Tibial nerve (tissue), 4 donors: ENCODE measurements at regions not wholly inside any gene's neighbourhood (a gene's known extent, or its start where the extent isn't known, plus 50 kb on each side); places are given as distances from the start of the nearest gene placed in this dataset.
"Not testable (repeated sequence)": the region's sequence is repeated elsewhere in the genome, so short reads cannot be mapped to it uniquely, and the experiment has no call there.

Source experiments
- DNase-seq, 2 donors: peaks; one replicate each; pipeline ENCODE4 v3.0.0-alpha.2; 2019; ENCODE audit warnings: low spot score in 2 of 2
- H3K27ac ChIP-seq, 4 donors: fragments of 200-600 bp; sonication (generic) in 3 of 4; one replicate each; pipeline ENCODE4 v1.5.1; 2017 to 2019; ENCODE audit warnings: mild to moderate bottlenecking in 1 of 4
- H3K27me3 ChIP-seq, 2 donors: fragments of 200-600 bp; sonication (generic) in 1 of 2; one replicate each; pipeline versions ENCODE4 v1.5.1 to v1.6.0; 2017 to 2019
- H3K36me3 ChIP-seq, 3 donors: fragments of 200-600 bp; sonication (generic); one replicate each; pipeline ENCODE4 v1.5.1; 2018 to 2019
- H3K4me1 ChIP-seq, 4 donors: fragments of 200-600 bp; sonication (generic) in 3 of 4; one replicate each; pipeline ENCODE4 v1.5.1; 2017 to 2019
- H3K4me3 ChIP-seq, 4 donors: fragments of 200-600 bp; sonication (generic) in 3 of 4; one replicate each; pipeline ENCODE4 v1.5.1; 2017 to 2019; ENCODE audit warnings: mild to moderate bottlenecking in 1 of 4, moderate library complexity in 1 of 4
- H3K9me3 ChIP-seq, 4 donors: fragments of 200-600 bp; sonication (generic) in 3 of 4; one replicate each; pipeline ENCODE4 v1.5.1; 2017 to 2019
- EP300 ChIP-seq, 2 donors: sonication (generic); formaldehyde crosslinking; IDR thresholded peaks; one replicate each; pipeline ENCODE4 v1.6.1; 2017; ENCODE audit warnings: antibody characterized with exemption in 2 of 2, mild to moderate bottlenecking in 1 of 2
- POLR2A ChIP-seq, 2 donors: fragments of 450-650 bp; IDR thresholded peaks; one replicate each; pipeline ENCODE4 v1.6.1; 2017; ENCODE audit warnings: antibody characterized with exemption in 2 of 2, mild to moderate bottlenecking in 2 of 2, moderate library complexity in 2 of 2
- WGBS, 2 donors: methylation state at CpG; one replicate each; pipeline ENCODE4 v1.1.5; 2018; 5-methylcytosine and 5-hydroxymethylcytosine counted together
- TF ChIP-seq, protein P1 (sequence below), 5 experiments: fragments of 200-600 bp in 3 of 5; fragments of 450-650 bp in 2 of 5; sonication (generic) in 3 of 5; IDR thresholded peaks; one replicate each; pipeline ENCODE4 v1.5.1; 2016 to 2019; ENCODE audit warnings: antibody characterized with exemption in 5 of 5, mild to moderate bottlenecking in 3 of 5, moderate library complexity in 2 of 5

DNA sequence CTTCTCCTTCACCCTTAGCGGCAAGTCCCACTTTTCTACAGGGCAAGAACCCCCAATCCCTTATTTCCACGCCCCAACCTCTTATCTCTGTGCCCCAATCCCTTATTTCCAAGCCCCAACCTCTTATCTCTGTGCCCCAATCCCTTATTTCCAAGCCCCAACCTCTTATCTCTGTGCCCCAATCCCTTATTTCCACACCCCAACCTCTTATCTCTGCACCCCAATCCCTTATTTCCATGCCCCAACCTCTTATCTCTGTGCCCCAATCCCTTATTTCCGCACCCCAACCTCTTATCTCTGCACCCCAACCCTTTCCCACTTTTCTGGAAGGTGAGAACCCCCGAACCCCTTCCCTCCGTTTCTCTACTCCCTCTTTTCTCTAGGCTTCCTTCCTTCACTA, 116.1 kb upstream of the GJE1 start:
- 90% methylated on average over 5 of the region's 5 CpGs for WGBS, 2 donors
- H3K4me1 ChIP-seq, H3K27ac ChIP-seq, DNase-seq, H3K27me3 ChIP-seq, H3K36me3 ChIP-seq, H3K9me3 ChIP-seq, H3K4me3 ChIP-seq: not testable (repeated sequence)

GRCh38 chr6:142015463-142015862, 117.3 kb upstream of the GJE1 start:
- not testable (repeated sequence) for H3K4me3 ChIP-seq, H3K36me3 ChIP-seq, H3K9me3 ChIP-seq, H3K27ac ChIP-seq, H3K4me1 ChIP-seq, DNase-seq, H3K27me3 ChIP-seq
- WGBS, 2 donors, result 74 to 75% methylated on average over 2 of the region's 2 CpGs

GRCh38 chr6:142015011-142015410, 117.7 kb upstream of the GJE1 start:
- WGBS, 2 donors, result 22 to 28% methylated on average over 5 of the region's 5 CpGs
- DNase-seq, result no peak
- Histone ChIP-seq H3K36me3 (no peaks in the 10 kb centered on the region), H3K9me3 (no peaks in the 10 kb centered on the region), H3K4me3 (no peak overlapping the region), H3K4me1 (peaks cover 0 to 8% (median 0%) of the 10 kb centered on the region in 4 donors), H3K27me3 (no peaks in the 10 kb centered on the region), H3K27ac (no peak overlapping the region)
- no peak for TF ChIP-seq EP300 (IDR thresholded peaks at IDR 0.05)
- no peak for TF ChIP-seq POLR2A (IDR thresholded peaks at IDR 0.05)
- TF ChIP-seq, protein P1, sequence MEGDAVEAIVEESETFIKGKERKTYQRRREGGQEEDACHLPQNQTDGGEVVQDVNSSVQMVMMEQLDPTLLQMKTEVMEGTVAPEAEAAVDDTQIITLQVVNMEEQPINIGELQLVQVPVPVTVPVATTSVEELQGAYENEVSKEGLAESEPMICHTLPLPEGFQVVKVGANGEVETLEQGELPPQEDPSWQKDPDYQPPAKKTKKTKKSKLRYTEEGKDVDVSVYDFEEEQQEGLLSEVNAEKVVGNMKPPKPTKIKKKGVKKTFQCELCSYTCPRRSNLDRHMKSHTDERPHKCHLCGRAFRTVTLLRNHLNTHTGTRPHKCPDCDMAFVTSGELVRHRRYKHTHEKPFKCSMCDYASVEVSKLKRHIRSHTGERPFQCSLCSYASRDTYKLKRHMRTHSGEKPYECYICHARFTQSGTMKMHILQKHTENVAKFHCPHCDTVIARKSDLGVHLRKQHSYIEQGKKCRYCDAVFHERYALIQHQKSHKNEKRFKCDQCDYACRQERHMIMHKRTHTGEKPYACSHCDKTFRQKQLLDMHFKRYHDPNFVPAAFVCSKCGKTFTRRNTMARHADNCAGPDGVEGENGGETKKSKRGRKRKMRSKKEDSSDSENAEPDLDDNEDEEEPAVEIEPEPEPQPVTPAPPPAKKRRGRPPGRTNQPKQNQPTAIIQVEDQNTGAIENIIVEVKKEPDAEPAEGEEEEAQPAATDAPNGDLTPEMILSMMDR (IDR thresholded peaks at IDR 0.05), result no peak

DNA sequence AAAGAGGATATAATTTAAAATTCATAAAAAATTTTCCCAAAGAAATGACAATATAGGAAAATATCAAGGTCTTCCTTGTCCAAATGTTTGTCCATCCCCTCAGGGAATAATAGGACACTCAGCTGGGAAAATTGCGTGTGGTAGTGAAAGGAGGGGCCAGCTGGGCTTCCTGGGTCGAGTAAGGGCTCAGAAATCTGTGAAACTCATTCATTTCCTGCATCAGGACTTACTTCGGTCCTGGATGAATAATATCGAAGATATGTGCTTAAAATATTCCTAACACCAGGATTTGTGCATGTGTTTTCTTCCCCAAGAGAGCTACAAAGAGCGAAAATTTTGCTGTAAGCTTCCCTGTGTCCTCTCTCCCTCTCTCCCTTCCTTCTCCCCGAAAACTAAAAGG, 118.2 kb upstream of the GJE1 start:
- Histone ChIP-seq H3K27ac (no peak overlapping the region), H3K9me3 (no peaks in the 10 kb centered on the region), H3K4me1 (peaks cover 0 to 8% (median 0%) of the 10 kb centered on the region in 4 donors), H3K36me3 (no peaks in the 10 kb centered on the region), H3K27me3 (no peaks in the 10 kb centered on the region), H3K4me3 (no peak overlapping the region)
- TF ChIP-seq, protein P1 (IDR thresholded peaks at IDR 0.05), result no peak
- TF ChIP-seq POLR2A (IDR thresholded peaks at IDR 0.05) (no peak), EP300 (IDR thresholded peaks at IDR 0.05) (no peak)
- 8 to 14% methylated on average over 6 of the region's 6 CpGs for WGBS, 2 donors
- no peak for DNase-seq

- no peaks in the 10 kb centered on the region for H3K9me3 ChIP-seq
- TF ChIP-seq, protein P1 (IDR thresholded peaks at IDR 0.05), result no peak
- TF ChIP-seq EP300 (IDR thresholded peaks at IDR 0.05) (no peak), POLR2A (IDR thresholded peaks at IDR 0.05) (no peak)
These were observed 118.7 kb upstream of the GJE1 start for GRCh38 chr6:142013875-142014495.

GRCh38 chr6:142013287-142013686, 119.4 kb upstream of the GJE1 start:
- Histone ChIP-seq H3K27ac (no peak overlapping the region), H3K4me3 (no peak overlapping the region), H3K9me3 (no peaks in the 10 kb centered on the region), H3K27me3 (no peaks in the 10 kb centered on the region), H3K36me3 (no peaks in the 10 kb centered on the region), H3K4me1 (peaks cover 0 to 8% (median 0%) of the 10 kb centered on the region in 4 donors)
- DNase-seq, result no peak
- TF ChIP-seq, protein P1 (IDR thresholded peaks at IDR 0.05), result no peak
- TF ChIP-seq POLR2A (IDR thresholded peaks at IDR 0.05) (no peak), EP300 (IDR thresholded peaks at IDR 0.05) (no peak)

More at GRCh38 chr6:142013875-142014495, 118.7 kb upstream of the GJE1 start:
- Histone ChIP-seq H3K4me3 (no peak overlapping the region), H3K27me3 (no peaks in the 10 kb centered on the region), H3K27ac (no peak overlapping the region), H3K36me3 (no peaks in the 10 kb centered on the region), H3K4me1 (peaks cover 0 to 8% (median 0%) of the 10 kb centered on the region in 4 donors)
- DNase-seq, result no peak
- WGBS, 2 donors, result 63 to 67% methylated on average over 4 of the region's 4 CpGs
